K562 (cell line): ENCODE measurements at regions not wholly inside any gene's neighbourhood (a gene's known extent, or its start where the extent isn't known, plus 50 kb on each side); places are given as distances from the start of the nearest gene placed in this dataset.

ENCODE experiments used
- ATAC-seq: fragments of 200-7000 bp; cut with Tn5 transposase; 3 replicates; pipeline ENCODE4 v1.9.1; 2020; ENCODE audit warnings: moderate library complexity
- BruUV-seq: library from RNA; stranded (reverse); fragments of 400-500 nt; replicated peaks from 2 replicates; lab custom pipeline; 2021; lab: Mats Ljungman, UMichigan
- CTCF ChIA-PET: fragments of 300-600 bp; formaldehyde crosslinking; extraction: SDS; loops from one replicate; lab custom pipeline; 2021; ENCODE audit warnings: low intra/inter-chr PET ratio; lab: Yijun Ruan, JAX
- POLR2A ChIA-PET: fragments of 300-600, 350-650 bp; sonication (Branson Sonifier 250); formaldehyde crosslinking; extraction: SDS; loops from one replicate; lab custom pipeline; 2021; ENCODE audit warnings: antibody characterized with exemption, inconsistent platforms; lab: Yijun Ruan, JAX
- DNase-seq, 4 experiments: peaks; one replicate each; pipeline versions ENCODE4 v3.0.0 to v3.0.0-alpha.2; 2011 to 2018; ENCODE audit warnings: low spot score in 3 of 4, mixed read lengths in 3 of 4; ENCODE audit errors: extremely low read depth in 1 of 4
- FAIRE-seq: peaks from 2 replicates; lab custom pipeline; 2011; peaks lifted over from hg19 to GRCh38; lab: Jason Lieb, UNC
- H2AFZ ChIP-seq: 2 replicates; pipeline ENCODE4 v1.6.0; 2011; ENCODE audit warnings: low read depth, low read length, control low read depth, inconsistent platforms
- H3K27ac ChIP-seq: fragments of 200-600 bp; 3 replicates; pipeline ENCODE4 v1.8.0; 2011; ENCODE audit warnings: low read depth, mild to moderate bottlenecking, control low read depth, inconsistent platforms, low read length, moderate library complexity, mixed read lengths; ENCODE audit errors: extremely low read depth
- H3K27me3 ChIP-seq, 2 experiments: fragments of 300-600 bp in 1 of 2; 2 replicates in 1 of 2; 3 replicates in 1 of 2; pipeline versions ENCODE4 v1.6.0 to v1.8.0; 2011; ENCODE audit warnings: inconsistent platforms in 2 of 2, low read length in 2 of 2, mild to moderate bottlenecking in 1 of 2, mixed read lengths in 1 of 2, moderate library complexity in 1 of 2; ENCODE audit not compliant: control insufficient read depth in 2 of 2, insufficient read depth in 2 of 2
- H3K36me3 ChIP-seq: fragments of 300-600 bp; 3 replicates; pipeline ENCODE4 v1.8.0; 2011; ENCODE audit warnings: mild to moderate bottlenecking, low read length, inconsistent platforms; ENCODE audit not compliant: control insufficient read depth, insufficient read depth
- H3K4me1 ChIP-seq, 2 experiments: fragments of 200-600 bp in 1 of 2; replicated peaks in 1 of 2; 2 replicates in 1 of 2; 3 replicates in 1 of 2; pipeline versions ENCODE4 v1.5.1 to v1.8.0; 2011; ENCODE audit warnings: inconsistent platforms in 2 of 2, low read length in 2 of 2, mild to moderate bottlenecking in 1 of 2, mixed read lengths in 1 of 2, moderate library complexity in 1 of 2; ENCODE audit not compliant: control insufficient read depth in 2 of 2, insufficient read depth in 2 of 2
- H3K4me2 ChIP-seq: 2 replicates; pipeline ENCODE4 v1.6.1; 2011; ENCODE audit warnings: low read length, control low read depth, inconsistent platforms, mixed read lengths; ENCODE audit not compliant: insufficient read depth
- H3K4me3 ChIP-seq: fragments of 200-600 bp; sonication (generic), shearing (Covaris generic); 2 replicates; pipeline ENCODE4 v1.5.1; 2016; ENCODE audit warnings: control low read depth, inconsistent platforms
- H3K79me2 ChIP-seq: fragments of 200-600 bp; 3 replicates; pipeline ENCODE4 v1.8.0; 2011; ENCODE audit warnings: low read length, inconsistent platforms; ENCODE audit not compliant: control insufficient read depth, insufficient read depth
- H3K9ac ChIP-seq, 2 experiments: 2 replicates each; pipeline versions ENCODE4 v1.6.0 to v1.6.1; 2011; ENCODE audit warnings: low read depth in 2 of 2, low read length in 2 of 2, control low read depth in 1 of 2, inconsistent platforms in 1 of 2, mild to moderate bottlenecking in 1 of 2, mixed read lengths in 1 of 2; ENCODE audit not compliant: insufficient read depth in 1 of 2
- H3K9me1 ChIP-seq: one replicate; pipeline ENCODE4 v1.6.0; 2011; ENCODE audit warnings: inconsistent platforms, mild to moderate bottlenecking, low read length, moderate library complexity; ENCODE audit not compliant: control insufficient read depth, insufficient read depth
- H3K9me3 ChIP-seq: replicated peaks from 2 replicates; pipeline ENCODE4 v1.5.1; 2011; ENCODE audit warnings: low read depth, low read length, inconsistent platforms; ENCODE audit not compliant: control insufficient read depth, insufficient read depth
- H4K20me1 ChIP-seq: replicated peaks from 2 replicates; pipeline ENCODE4 v1.6.1; 2011; ENCODE audit warnings: low read length, inconsistent platforms, mixed read lengths; ENCODE audit not compliant: control insufficient read depth, insufficient read depth
- ARID2 ChIP-seq: fragments of 450-650 bp; IDR thresholded peaks from 2 replicates; pipeline ENCODE4 v1.6.1; 2017; ENCODE audit warnings: antibody characterized with exemption, mild to moderate bottlenecking
- CBFB ChIP-seq: sonication (generic); formaldehyde crosslinking; IDR thresholded peaks from 2 replicates; pipeline ENCODE4 v1.4.0; 2020; ENCODE audit warnings: mild to moderate bottlenecking, missing genetic modification reagents
- DIDO1 ChIP-seq: fragments of 450-650 bp; IDR thresholded peaks from 2 replicates; pipeline ENCODE4 v1.6.1; 2016; ENCODE audit warnings: low read depth, missing biosample characterization, missing genetic modification characterization
- DMBX1 ChIP-seq: fragments of 250-450 bp; sonication (Bioruptor Pico); IDR thresholded peaks from 2 replicates; pipeline ENCODE4 v1.8.0; 2022; ENCODE audit warnings: inconsistent platforms, mild to moderate bottlenecking, moderate library complexity, borderline replicate concordance
- ELF2 ChIP-seq: fragments of 250-450 bp; sonication (Bioruptor Pico); IDR thresholded peaks from 2 replicates; pipeline ENCODE4 v1.5.0; 2021; ENCODE audit warnings: mild to moderate bottlenecking
- NCOA2 ChIP-seq, 2 experiments: fragments of 450-650 bp; IDR thresholded peaks; 2 replicates each; pipeline ENCODE4 v1.6.1; 2018; ENCODE audit warnings: mild to moderate bottlenecking in 2 of 2, moderate library complexity in 1 of 2; ENCODE audit not compliant: partially characterized antibody in 2 of 2
- NFE2 ChIP-seq: IDR thresholded peaks from 2 replicates; pipeline ENCODE4 v1.6.1; 2014; ENCODE audit warnings: antibody characterized with exemption, low read depth
- NFIC ChIP-seq: fragments of 450-650 bp; IDR thresholded peaks from 2 replicates; pipeline ENCODE4 v1.6.1; 2017; ENCODE audit warnings: mild to moderate bottlenecking, inconsistent platforms
- NKRF ChIP-seq: fragments of 450-650 bp; IDR thresholded peaks from 2 replicates; pipeline ENCODE4 v1.6.1; 2016; ENCODE audit warnings: borderline replicate concordance
- RBM22 ChIP-seq: fragments of 200-400 bp; formaldehyde crosslinking; IDR thresholded peaks from 2 replicates; pipeline ENCODE4 v1.6.1; 2018; ENCODE audit warnings: low read length, low read depth; ENCODE audit not compliant: poor library complexity, severe bottlenecking
- ZNF347 ChIP-seq: fragments of 450-650 bp; formaldehyde crosslinking; IDR thresholded peaks from 2 replicates; pipeline ENCODE4 v1.4.0; 2020; ENCODE audit warnings: low read depth, mild to moderate bottlenecking, moderate library complexity
- ZNF695 ChIP-seq: fragments of 450-650 bp; formaldehyde crosslinking; IDR thresholded peaks from 2 replicates; pipeline ENCODE4 v1.4.0; 2020; ENCODE audit warnings: mild to moderate bottlenecking, moderate library complexity
- WGBS: fragments of 100-300 bp; shearing (Covaris generic); methylation state at CpG from one replicate; pipeline ENCODE4 v1.1.6; 2016; ENCODE audit warnings: low coverage, mixed read lengths; ENCODE audit not compliant: insufficient coverage; ENCODE audit errors: missing lambda C conversion rate; 5-methylcytosine and 5-hydroxymethylcytosine counted together
- in situ Hi-C: fragments of 300-500 bp; cut with MboI; formaldehyde crosslinking; loops from 4 replicates; pipeline ENCODE4 v1.15.0; 2018; ENCODE audit warnings: inconsistent platforms, mixed read lengths
- intact Hi-C: fragments of 100-400 bp; cut with micrococcal nuclease; formaldehyde crosslinking; loops from 2 replicates; pipeline ENCODE4 v1.14.2; 2022
- TF ChIP-seq, protein P1 (sequence below): fragments of 450-650 bp; formaldehyde crosslinking; IDR thresholded peaks from 2 replicates; pipeline ENCODE4 v1.4.0; 2020; ENCODE audit warnings: mild to moderate bottlenecking, moderate library complexity

DNA sequence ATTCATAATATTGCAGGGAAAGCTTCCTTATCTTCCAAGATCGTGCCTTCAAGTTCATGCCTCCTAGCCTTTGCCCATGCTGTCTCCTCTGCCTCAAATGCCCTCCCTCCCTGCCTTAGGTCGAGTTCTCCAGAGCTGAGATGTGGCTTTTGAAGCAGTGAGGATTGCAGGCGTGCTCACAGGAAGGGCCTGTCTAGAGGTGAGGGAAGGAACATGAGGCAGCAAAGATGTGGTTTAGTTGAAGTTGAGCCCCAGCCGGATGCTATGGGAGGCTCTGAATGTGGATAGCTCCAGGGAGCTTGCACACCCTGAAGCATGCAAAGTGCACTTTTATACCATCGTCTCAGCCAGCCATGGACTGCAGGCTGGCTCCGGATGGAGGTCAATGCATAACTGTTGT, 754.6 kb upstream of the EEF2KMT start (continued):
- TF ChIP-seq NKRF: no peak
- no peak for TF ChIP-seq RBM22
- TF ChIP-seq, protein P1, sequence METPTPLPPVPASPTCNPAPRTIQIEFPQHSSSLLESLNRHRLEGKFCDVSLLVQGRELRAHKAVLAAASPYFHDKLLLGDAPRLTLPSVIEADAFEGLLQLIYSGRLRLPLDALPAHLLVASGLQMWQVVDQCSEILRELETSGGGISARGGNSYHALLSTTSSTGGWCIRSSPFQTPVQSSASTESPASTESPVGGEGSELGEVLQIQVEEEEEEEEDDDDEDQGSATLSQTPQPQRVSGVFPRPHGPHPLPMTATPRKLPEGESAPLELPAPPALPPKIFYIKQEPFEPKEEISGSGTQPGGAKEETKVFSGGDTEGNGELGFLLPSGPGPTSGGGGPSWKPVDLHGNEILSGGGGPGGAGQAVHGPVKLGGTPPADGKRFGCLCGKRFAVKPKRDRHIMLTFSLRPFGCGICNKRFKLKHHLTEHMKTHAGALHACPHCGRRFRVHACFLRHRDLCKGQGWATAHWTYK (CRISPR knock-in tag): no peak

DNA sequence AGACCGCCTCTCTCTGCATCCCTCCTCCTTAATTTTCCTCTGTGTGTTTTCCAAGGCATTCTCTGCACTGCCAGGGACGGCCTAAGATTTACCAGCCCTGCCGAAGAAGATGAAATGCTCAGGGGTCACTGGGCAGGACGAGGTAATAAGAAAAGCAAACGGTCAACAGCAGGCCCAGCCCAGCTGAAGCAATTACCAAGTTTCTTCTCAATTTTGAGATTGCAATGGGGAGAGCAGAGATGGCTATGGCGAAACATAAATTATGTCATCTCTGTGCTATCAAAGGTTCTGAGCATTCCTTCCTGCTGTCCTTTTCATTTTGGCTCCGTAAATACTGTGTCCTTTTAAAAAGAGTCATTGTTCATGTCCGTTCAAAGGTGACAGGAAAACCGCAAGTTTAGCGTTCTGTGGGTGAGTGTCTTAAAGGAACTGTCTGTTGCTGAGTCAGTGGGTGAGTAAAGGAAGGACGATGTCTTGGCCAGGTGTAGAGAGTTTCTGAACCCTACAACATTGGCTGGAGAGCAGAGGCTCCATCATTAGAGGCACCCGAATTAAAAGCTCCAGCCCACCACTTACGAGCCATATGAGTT, 753.9 kb upstream of the EEF2KMT start:
- WGBS: 1% methylated on average over 13 of the region's 13 CpGs
- H3K9me1 ChIP-seq: no peaks in the 10 kb centered on the region
- no TSS peak for BruUV-seq
- H3K79me2 ChIP-seq: no peaks in the 10 kb centered on the region
- FAIRE-seq: no peak
- H3K9me3 ChIP-seq: no peaks in the 10 kb centered on the region
- no peaks in the 10 kb centered on the region for H3K4me1 ChIP-seq
- no peak overlapping the region for H2AFZ ChIP-seq
- H4K20me1 ChIP-seq: no peaks in the 10 kb centered on the region
- intact Hi-C loops: no loop called here
- no peak for ATAC-seq
- H3K36me3 ChIP-seq: no peaks in the 10 kb centered on the region
- ChIA-PET POLR2A (interaction anchor here (0.7 kb wide), 1 partner anchor 225 kb away, joined by 3 read pairs; no protein-coding TSS in a partner anchor), CTCF (no interaction called here)
- no peak overlapping the region for H3K4me3 ChIP-seq
- no peak for DNase-seq
- H3K4me2 ChIP-seq: no peak overlapping the region
- no peak overlapping the region for H3K27ac ChIP-seq
- no peak overlapping the region for H3K9ac ChIP-seq
- no peak for TF ChIP-seq ZNF695
- no peak for TF ChIP-seq NFIC
- no peak for TF ChIP-seq ZNF347
- no peak for TF ChIP-seq NFE2
- no peak for TF ChIP-seq ELF2 (CRISPR knock-in tag)
- no peak for TF ChIP-seq NCOA2 (IDR thresholded peaks at IDR 0.05; ENCODE audit: partially characterized antibody in 2 of 2)
- no peak for TF ChIP-seq DMBX1 (CRISPR knock-in tag)
- no peak for TF ChIP-seq DIDO1 (tag)
- no peak for TF ChIP-seq CBFB (CRISPR knock-in tag)
- no peak for TF ChIP-seq ARID2
- TF ChIP-seq, all 486 proteins: peak for 0
- in situ Hi-C loops: no loop called here
- H3K27me3 ChIP-seq: peaks cover 4 to 10% of the 10 kb centered on the region in 2 experiments; a peak in 2 of 5 replicates
